Transverse colon (tissue), 4 donors: ENCODE measurements at regions not wholly inside any gene's neighbourhood (a gene's known extent, or its start where the extent isn't known, plus 50 kb on each side); places are given as distances from the start of the nearest gene placed in this dataset.

Experiments used
- DNase-seq: peaks from one replicate; pipeline ENCODE4 v3.0.0-alpha.2; 2019
- H3K27ac ChIP-seq, 4 donors: fragments of 200-600 bp; sonication (generic); 2 replicates each; pipeline ENCODE4 v1.5.1; 2016 to 2018; ENCODE audit warnings: inconsistent platforms in 4 of 4
- H3K27me3 ChIP-seq: fragments of 200-600 bp; sonication (generic); 2 replicates; pipeline ENCODE4 v1.5.1; 2017; ENCODE audit warnings: inconsistent platforms
- H3K36me3 ChIP-seq, 4 donors: fragments of 200-600 bp; sonication (generic); 2 replicates each; pipeline ENCODE4 v1.5.1; 2017 to 2019; ENCODE audit warnings: inconsistent platforms in 4 of 4
- H3K4me1 ChIP-seq, 4 donors: fragments of 200-600 bp; sonication (generic); 2 replicates each; pipeline ENCODE4 v1.5.1; 2017 to 2020; ENCODE audit warnings: inconsistent platforms in 4 of 4
- H3K4me3 ChIP-seq, 4 donors: fragments of 200-600 bp; sonication (generic); 1 replicate in 1 of 4; 2 replicates in 3 of 4; pipeline versions ENCODE4 v1.5.1 to v1.6.1; 2017 to 2019; ENCODE audit warnings: inconsistent platforms in 4 of 4
- H3K9me3 ChIP-seq, 2 donors: fragments of 200-600 bp; sonication (generic); 2 replicates each; pipeline ENCODE4 v1.5.1; 2017 to 2019; ENCODE audit warnings: inconsistent platforms in 2 of 2
- EP300 ChIP-seq: sonication (generic); formaldehyde crosslinking; IDR thresholded peaks from one replicate; pipeline ENCODE4 v1.6.1; 2017; ENCODE audit warnings: antibody characterized with exemption, low read depth
- POLR2A ChIP-seq: fragments of 450-650 bp; IDR thresholded peaks from one replicate; pipeline ENCODE4 v1.6.1; 2016; ENCODE audit warnings: antibody characterized with exemption, mild to moderate bottlenecking, moderate library complexity
- POLR2AphosphoS5 ChIP-seq, 3 donors: sonication (generic); formaldehyde crosslinking; IDR thresholded peaks; one replicate each; pipeline ENCODE4 v1.6.1; 2016; ENCODE audit warnings: antibody characterized with exemption in 3 of 3
- WGBS, 2 donors: methylation state at CpG; one replicate each; pipeline ENCODE4 v1.1.5; 2018; ENCODE audit warnings: low coverage in 1 of 2; 5-methylcytosine and 5-hydroxymethylcytosine counted together
- in situ Hi-C, 4 donors: fragments of 200-750 bp; cut with MboI; loops; one replicate each; pipeline versions ENCODE4 v1.15.0 to v1.15.1; 2017; ENCODE audit warnings: low sequenced_read_pairs in 3 of 4, low pct_ligation_motif_present in 1 of 4, low pct_unique_long_range_greater_than_20kb in 1 of 4
- intact Hi-C: fragments of 100-400 bp; cut with DNase I; formaldehyde crosslinking; loops from one replicate; pipeline ENCODE4 v1.15.1; 2023; ENCODE audit warnings: low total_unique reads
- TF ChIP-seq, protein P1 (sequence below), 5 experiments: fragments of 200-600 bp in 3 of 5; fragments of 450-650 bp in 2 of 5; sonication (generic) in 3 of 5; IDR thresholded peaks; 1 replicate in 2 of 5; 2 replicates in 3 of 5; pipeline ENCODE4 v1.5.1; 2016 to 2017; ENCODE audit warnings: antibody characterized with exemption in 5 of 5, inconsistent platforms in 3 of 5, mild to moderate bottlenecking in 2 of 5, moderate library complexity in 1 of 5

DNA sequence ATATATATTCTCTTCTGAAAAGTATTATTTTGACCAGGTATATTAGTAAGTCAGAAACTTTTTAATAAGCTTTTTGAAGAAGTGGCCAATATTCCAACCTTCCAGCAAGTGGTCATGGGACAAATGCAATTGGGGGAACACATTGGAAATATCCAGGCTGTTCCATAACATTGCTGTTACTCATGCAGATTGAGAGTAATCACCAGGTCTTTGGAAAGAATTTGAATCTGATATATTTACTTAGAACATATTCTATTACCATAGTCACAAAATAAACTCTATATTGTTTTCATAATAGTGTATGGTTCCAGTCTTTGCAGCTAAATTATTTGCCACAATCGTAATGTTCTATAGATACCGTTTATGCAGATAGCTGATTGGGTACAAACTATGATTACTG lies 102.8 kb downstream of the TAF11L14 start:
- H3K36me3 ChIP-seq, result no peaks in the 10 kb centered on the region
- no peak overlapping the region for H3K27ac ChIP-seq
- in situ Hi-C loops, result no loop called here
- H3K4me3 ChIP-seq, result no peak overlapping the region
- intact Hi-C loops, result no loop called here
- WGBS, 2 donors, result 81 to 93% methylated on average over 2 of the region's 2 CpGs
- TF ChIP-seq POLR2AphosphoS5 (IDR thresholded peaks at IDR 0.05) (no peak), EP300 (no peak), POLR2A (no peak)
- TF ChIP-seq, protein P1, sequence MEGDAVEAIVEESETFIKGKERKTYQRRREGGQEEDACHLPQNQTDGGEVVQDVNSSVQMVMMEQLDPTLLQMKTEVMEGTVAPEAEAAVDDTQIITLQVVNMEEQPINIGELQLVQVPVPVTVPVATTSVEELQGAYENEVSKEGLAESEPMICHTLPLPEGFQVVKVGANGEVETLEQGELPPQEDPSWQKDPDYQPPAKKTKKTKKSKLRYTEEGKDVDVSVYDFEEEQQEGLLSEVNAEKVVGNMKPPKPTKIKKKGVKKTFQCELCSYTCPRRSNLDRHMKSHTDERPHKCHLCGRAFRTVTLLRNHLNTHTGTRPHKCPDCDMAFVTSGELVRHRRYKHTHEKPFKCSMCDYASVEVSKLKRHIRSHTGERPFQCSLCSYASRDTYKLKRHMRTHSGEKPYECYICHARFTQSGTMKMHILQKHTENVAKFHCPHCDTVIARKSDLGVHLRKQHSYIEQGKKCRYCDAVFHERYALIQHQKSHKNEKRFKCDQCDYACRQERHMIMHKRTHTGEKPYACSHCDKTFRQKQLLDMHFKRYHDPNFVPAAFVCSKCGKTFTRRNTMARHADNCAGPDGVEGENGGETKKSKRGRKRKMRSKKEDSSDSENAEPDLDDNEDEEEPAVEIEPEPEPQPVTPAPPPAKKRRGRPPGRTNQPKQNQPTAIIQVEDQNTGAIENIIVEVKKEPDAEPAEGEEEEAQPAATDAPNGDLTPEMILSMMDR (IDR thresholded peaks at IDR 0.05), result no peak
- no peak for DNase-seq
- H3K27me3 ChIP-seq, result no peaks in the 10 kb centered on the region
- H3K9me3 ChIP-seq, result no peaks in the 10 kb centered on the region
- no peaks in the 10 kb centered on the region for H3K4me1 ChIP-seq

DNA sequence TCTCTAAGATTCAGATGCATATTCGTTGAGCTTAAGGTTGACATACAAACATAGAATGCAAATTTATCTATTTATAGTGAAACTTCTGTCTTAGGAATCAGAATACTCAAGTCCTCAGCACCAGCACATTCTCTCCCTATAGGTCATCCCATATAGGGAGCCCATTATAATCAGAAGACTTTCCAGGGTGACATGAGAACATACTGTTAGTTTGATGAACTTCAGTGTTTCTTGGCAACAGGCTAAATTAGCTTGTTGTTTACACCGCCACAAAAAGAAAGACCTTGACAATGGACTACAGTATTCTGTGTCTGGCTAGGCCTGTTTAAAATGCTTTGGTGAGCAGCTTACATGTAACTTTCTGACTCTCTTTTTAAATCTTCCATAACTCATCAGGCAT lies 104.2 kb downstream of the TAF11L14 start:
- no peaks in the 10 kb centered on the region for H3K27me3 ChIP-seq
- H3K4me3 ChIP-seq, result no peak overlapping the region
- H3K27ac ChIP-seq, result no peak overlapping the region
- H3K36me3 ChIP-seq, result no peaks in the 10 kb centered on the region
- H3K4me1 ChIP-seq, result no peaks in the 10 kb centered on the region
- 64 to 100% methylated on average over 1 to 2 of the region's 2 CpGs for WGBS, 2 donors
- intact Hi-C loops (no loop called here), in situ Hi-C loops (no loop called here)
- DNase-seq, result no peak
- H3K9me3 ChIP-seq, result no peaks in the 10 kb centered on the region
- TF ChIP-seq POLR2AphosphoS5 (IDR thresholded peaks at IDR 0.05), result no peak
- TF ChIP-seq, protein P1 (IDR thresholded peaks at IDR 0.05), result no peak

DNA sequence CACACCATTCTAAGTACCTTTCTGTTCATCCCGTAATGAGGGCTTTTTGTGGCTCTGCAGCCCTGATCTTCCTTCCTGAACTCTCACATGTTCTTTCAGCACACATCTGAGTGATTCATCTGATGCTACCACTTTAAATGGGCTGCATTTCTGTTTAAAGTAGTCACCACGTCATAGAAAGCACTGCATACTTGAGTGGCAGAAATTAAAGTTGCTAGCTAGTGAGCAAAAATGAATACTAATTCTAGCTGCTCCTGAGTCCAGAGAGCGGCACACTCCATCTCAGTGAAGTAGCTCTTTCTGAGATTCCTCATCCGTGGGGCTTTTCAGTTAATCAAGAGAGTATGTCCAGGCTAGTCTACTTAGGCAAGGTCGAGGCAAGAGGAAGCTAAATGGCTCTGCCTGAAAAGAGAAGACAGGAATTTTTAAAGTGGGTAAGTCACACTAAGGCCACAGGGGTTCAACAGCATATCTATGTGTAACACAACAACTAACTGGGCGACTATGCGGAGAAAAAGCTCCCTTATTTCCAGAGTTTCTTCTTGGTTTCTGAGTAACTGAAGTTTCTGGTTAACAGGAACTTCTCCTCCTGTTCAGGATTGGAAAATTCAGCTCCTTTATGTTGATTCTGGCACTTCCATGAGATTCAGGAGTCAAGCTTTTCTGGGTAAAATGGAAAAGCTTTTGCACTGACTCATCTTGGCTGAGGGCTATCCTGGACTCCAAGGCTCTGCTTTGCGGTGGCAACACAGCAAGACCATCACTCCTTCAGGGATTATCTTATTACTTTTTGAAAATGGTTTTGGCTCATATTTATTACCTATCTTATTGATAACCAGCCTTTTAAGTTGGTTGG lies 109.5 kb downstream of the TAF11L14 start:
- Histone ChIP-seq H3K4me1 (no peaks in the 10 kb centered on the region), H3K27me3 (no peaks in the 10 kb centered on the region), H3K9me3 (no peaks in the 10 kb centered on the region), H3K27ac (no peak overlapping the region), H3K4me3 (no peak overlapping the region), H3K36me3 (no peaks in the 10 kb centered on the region)
- 68 to 70% methylated on average over 6 to 8 of the region's 8 CpGs for WGBS, 2 donors
- intact Hi-C loops, result no loop called here
- in situ Hi-C loops, result no loop called here
- TF ChIP-seq POLR2AphosphoS5 (IDR thresholded peaks at IDR 0.05), result no peak
- TF ChIP-seq POLR2A, result no peak
- TF ChIP-seq, protein P1 (IDR thresholded peaks at IDR 0.05), result no peak
- TF ChIP-seq EP300, result no peak
- DNase-seq, result no peak

DNA sequence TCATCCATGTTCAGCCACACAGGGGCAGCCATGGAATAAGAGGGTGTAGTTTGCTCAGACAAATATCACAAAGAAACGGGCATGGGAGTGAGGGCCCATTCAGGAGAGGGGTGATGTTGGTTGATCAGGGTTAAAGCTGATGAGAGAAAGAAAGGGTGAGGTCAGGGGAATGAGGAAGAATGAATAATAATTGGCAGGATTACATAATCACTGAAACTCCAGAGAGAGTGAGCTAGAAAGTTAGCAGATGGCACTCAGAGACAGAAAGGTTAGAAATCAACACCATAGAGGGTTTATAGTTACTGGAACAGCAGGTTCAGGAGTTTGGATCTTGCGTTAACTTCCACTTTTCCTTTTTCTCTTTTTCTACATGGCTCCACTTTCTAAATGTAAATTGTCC lies 113.9 kb downstream of the TAF11L14 start:
- TF ChIP-seq EP300, result no peak
- TF ChIP-seq, protein P1 (IDR thresholded peaks at IDR 0.05), result no peak
- no peak for TF ChIP-seq POLR2AphosphoS5 (IDR thresholded peaks at IDR 0.05)
- TF ChIP-seq POLR2A, result no peak
- in situ Hi-C loops (no loop called here), intact Hi-C loops (no loop called here)
- Histone ChIP-seq H3K27ac (no peak overlapping the region), H3K4me1 (no peaks in the 10 kb centered on the region), H3K9me3 (no peaks in the 10 kb centered on the region), H3K36me3 (no peaks in the 10 kb centered on the region), H3K27me3 (no peaks in the 10 kb centered on the region), H3K4me3 (no peak overlapping the region)
- no peak for DNase-seq
- WGBS, 2 donors, result 62 to 75% methylated on average over 2 of the region's 2 CpGs
